Superior temporal gyrus (tissue), 1 donor: ENCODE measurements at regions not wholly inside any gene's neighbourhood (a gene's known extent, or its start where the extent isn't known, plus 50 kb on each side); places are given as distances from the start of the nearest gene placed in this dataset.

Experiments used
- DNase-seq: peaks from one replicate; pipeline ENCODE4 v3.0.0-alpha.2; 2016; ENCODE audit errors: extremely low spot score

- no peak for DNase-seq
Measured at GRCh38 chr2:30339071-30339470, 107.7 kb downstream of the LBH start.

GRCh38 chr2:30341500-30342267 lies 105.4 kb upstream of the LCLAT1 start:
- DNase-seq, result no peak

- DNase-seq, result no peak
Measured at GRCh38 chr2:30346471-30347169, 100.4 kb upstream of the LCLAT1 start.

- no peak for DNase-seq
Measured at GRCh38 chr2:30348825-30349224, 98.2 kb upstream of the LCLAT1 start.

- no peak for DNase-seq
Measured at GRCh38 chr2:30349691-30350090, 97.4 kb upstream of the LCLAT1 start.

- no peak for DNase-seq
Measured at GRCh38 chr2:30351116-30351515, 95.9 kb upstream of the LCLAT1 start.

GRCh38 chr2:30351949-30352348 lies 95.1 kb upstream of the LCLAT1 start:
- no peak for DNase-seq

GRCh38 chr2:30354150-30354549 lies 92.9 kb upstream of the LCLAT1 start:
- DNase-seq, result no peak

GRCh38 chr2:30354621-30355020 lies 92.4 kb upstream of the LCLAT1 start:
- no peak for DNase-seq

- no peak for DNase-seq
Measured at GRCh38 chr2:30355306-30355705, 91.7 kb upstream of the LCLAT1 start.

GRCh38 chr2:30356071-30356470 lies 91.0 kb upstream of the LCLAT1 start:
- no peak for DNase-seq

GRCh38 chr2:30356776-30357175 lies 90.3 kb upstream of the LCLAT1 start:
- DNase-seq, result no peak

- DNase-seq, result no peak
Measured at GRCh38 chr2:30358351-30358750, 88.7 kb upstream of the LCLAT1 start.

- DNase-seq, result no peak
Measured at GRCh38 chr2:30358842-30359241, 88.2 kb upstream of the LCLAT1 start.

GRCh38 chr2:30359644-30360167 lies 87.3 kb upstream of the LCLAT1 start:
- no peak for DNase-seq

GRCh38 chr2:30361751-30362394 lies 85.2 kb upstream of the LCLAT1 start:
- no peak for DNase-seq

- no peak for DNase-seq
Measured at GRCh38 chr2:30362468-30363081, 84.5 kb upstream of the LCLAT1 start.

GRCh38 chr2:30363406-30363805 lies 83.6 kb upstream of the LCLAT1 start:
- DNase-seq, result no peak

GRCh38 chr2:30365201-30365600 lies 81.8 kb upstream of the LCLAT1 start:
- DNase-seq, result no peak

GRCh38 chr2:30366199-30366691 lies 80.8 kb upstream of the LCLAT1 start:
- no peak for DNase-seq

- no peak for DNase-seq
Measured at GRCh38 chr2:30367232-30368070, 79.6 kb upstream of the LCLAT1 start.
